Testis (tissue), 2 donors: ENCODE measurements at regions not wholly inside any gene's neighbourhood (a gene's known extent, or its start where the extent isn't known, plus 50 kb on each side); places are given as distances from the start of the nearest gene placed in this dataset.

Source experiments
- CTCF ChIP-seq, 3 experiments: fragments of 450-650 bp in 2 of 3; fragments of 200-600 bp in 1 of 3; sonication (generic) in 1 of 3; IDR thresholded peaks; one replicate each; pipeline ENCODE4 v1.5.1; 2016 to 2019; ENCODE audit warnings: antibody characterized with exemption in 3 of 3, mild to moderate bottlenecking in 2 of 3, moderate library complexity in 1 of 3
- POLR2A ChIP-seq: fragments of 450-650 bp; IDR thresholded peaks from one replicate; pipeline ENCODE4 v1.6.1; 2017; ENCODE audit warnings: antibody characterized with exemption, mild to moderate bottlenecking, moderate library complexity

GRCh38 chr15:35838424-35839111 is 292.6 kb upstream of the DPH6 start:
- TF ChIP-seq POLR2A = no peak
- TF ChIP-seq CTCF (IDR thresholded peaks at IDR 0.05) = no peak
